Myocyte (in vitro differentiated cells): ENCODE measurements at regions not wholly inside any gene's neighbourhood (a gene's known extent, or its start where the extent isn't known, plus 50 kb on each side); places are given as distances from the start of the nearest gene placed in this dataset.
A peak's percentile ranks its signal among the peaks of the same experiment; 100 is the strongest.
"Not testable (repeated sequence)": the region's sequence is repeated elsewhere in the genome, so short reads cannot be mapped to it uniquely, and the experiment has no call there.

ENCODE experiments used
- DNase-seq: peaks from one replicate; pipeline ENCODE4 v3.0.0-alpha.2; 2012; ENCODE audit warnings: low read depth

- no peak for DNase-seq
Measured at GRCh38 chr15:70238917-70239316, 141.2 kb upstream of the TLE3 start.

- no peak for DNase-seq
Measured at GRCh38 chr15:70237626-70238025, 139.9 kb upstream of the TLE3 start.

- peak; percentile 69 for DNase-seq
Measured at GRCh38 chr15:70236341-70237086, 138.8 kb upstream of the TLE3 start.

- no peak for DNase-seq
Measured at GRCh38 chr15:70235347-70235746, 137.6 kb upstream of the TLE3 start.

- peak; percentile 78 for DNase-seq
Measured at GRCh38 chr15:70234256-70234905, 136.7 kb upstream of the TLE3 start.

GRCh38 chr15:70231484-70231883 is 133.8 kb upstream of the TLE3 start:
- DNase-seq, result no peak

- not testable (repeated sequence) for DNase-seq
Measured at GRCh38 chr15:70227918-70228317, 130.2 kb upstream of the TLE3 start.

GRCh38 chr15:70227147-70227546 is 129.4 kb upstream of the TLE3 start:
- no peak for DNase-seq

- no peak for DNase-seq
Measured at GRCh38 chr15:70226337-70226980, 128.7 kb upstream of the TLE3 start.

- DNase-seq, result no peak
Measured at GRCh38 chr15:70225416-70225815, 127.7 kb upstream of the TLE3 start.

GRCh38 chr15:70222606-70223005 is 124.9 kb upstream of the TLE3 start:
- no peak for DNase-seq

GRCh38 chr15:70220490-70221096 is 122.9 kb upstream of the TLE3 start:
- no peak for DNase-seq

GRCh38 chr15:70219966-70220365 is 122.2 kb upstream of the TLE3 start:
- no peak for DNase-seq

GRCh38 chr15:70219256-70219895 is 121.7 kb upstream of the TLE3 start:
- DNase-seq, result no peak

- DNase-seq, result no peak
Measured at GRCh38 chr15:70217226-70218160, 119.8 kb upstream of the TLE3 start.

- no peak for DNase-seq
Measured at GRCh38 chr15:70215951-70216350, 118.2 kb upstream of the TLE3 start.

- DNase-seq, result no peak
Measured at GRCh38 chr15:70214941-70215635, 117.4 kb upstream of the TLE3 start.

GRCh38 chr15:70214276-70214675 is 116.6 kb upstream of the TLE3 start:
- DNase-seq, result no peak

GRCh38 chr15:70213794-70214193 is 116.1 kb upstream of the TLE3 start:
- no peak for DNase-seq

GRCh38 chr15:70212963-70213315 is 115.2 kb upstream of the TLE3 start:
- DNase-seq, result no peak
